H1 (cell line): ENCODE measurements at regions not wholly inside any gene's neighbourhood (a gene's known extent, or its start where the extent isn't known, plus 50 kb on each side); places are given as distances from the start of the nearest gene placed in this dataset.

ENCODE experiments used
- CTCF ChIA-PET: fragments of 300-600 bp; sonication (Branson Sonifier 250); formaldehyde crosslinking; loops from one replicate; lab custom pipeline; 2021; ENCODE audit not compliant: partially characterized antibody; lab: Charles Lee
- POLR2A ChIA-PET: fragments of 300-600 bp; sonication (Branson Sonifier 250); formaldehyde crosslinking; loops from one replicate; lab custom pipeline; 2021; ENCODE audit warnings: inconsistent platforms; ENCODE audit not compliant: partially characterized antibody; lab: Charles Lee
- DNase-seq, 2 experiments: peaks; one replicate each; pipeline versions ENCODE4 v3.0.0 to v3.0.0-alpha.2; 2010 to 2022; ENCODE audit warnings: low spot score in 2 of 2, low read depth in 1 of 2, mixed read lengths in 1 of 2
- FAIRE-seq: peaks from 2 replicates; lab custom pipeline; 2011; peaks lifted over from hg19 to GRCh38; lab: Jason Lieb, UNC
- H2AFZ ChIP-seq: 2 replicates; pipeline ENCODE4 v1.8.1; 2012; ENCODE audit warnings: low read length, inconsistent platforms
- H2AK5ac ChIP-seq: 2 replicates; pipeline ENCODE4 v1.6.1; 2013; ENCODE audit warnings: low read depth, low read length
- H2BK120ac ChIP-seq: replicated peaks from 2 replicates; pipeline ENCODE3; 2013; ENCODE audit warnings: low read depth, low read length, inconsistent platforms
- H2BK12ac ChIP-seq: 2 replicates; pipeline ENCODE4 v1.6.1; 2013; ENCODE audit warnings: low read depth, low read length
- H2BK15ac ChIP-seq: 2 replicates; pipeline ENCODE4 v1.6.1; 2013; ENCODE audit warnings: low read length
- H2BK20ac ChIP-seq: 2 replicates; pipeline ENCODE4 v1.6.1; 2013; ENCODE audit warnings: low read length
- H2BK5ac ChIP-seq: 2 replicates; pipeline ENCODE4 v1.6.1; 2013; ENCODE audit warnings: low read depth, low read length
- H3K14ac ChIP-seq: 2 replicates; pipeline ENCODE4 v1.6.1; 2013; ENCODE audit warnings: inconsistent platforms; ENCODE audit not compliant: insufficient read length
- H3K18ac ChIP-seq: 2 replicates; pipeline ENCODE4 v1.6.1; 2013; ENCODE audit warnings: low read length; ENCODE audit errors: extremely low read depth
- H3K23ac ChIP-seq: 2 replicates; pipeline ENCODE4 v1.6.1; 2013; ENCODE audit warnings: inconsistent platforms; ENCODE audit not compliant: insufficient read length
- H3K23me2 ChIP-seq: 2 replicates; pipeline ENCODE4 v1.6.1; 2013; ENCODE audit warnings: low read depth, low read length
- H3K27ac ChIP-seq: 2 replicates; pipeline ENCODE4 v1.6.1; 2011; ENCODE audit warnings: low read depth, low read length, inconsistent platforms
- H3K27me3 ChIP-seq, 4 experiments: replicated peaks in 1 of 4; 1 replicate in 1 of 4; 2 replicates in 3 of 4; pipeline versions ENCODE4 v1.6.1 to v1.8.1; 2011 to 2013; ENCODE audit warnings: low read length in 3 of 4, mild to moderate bottlenecking in 3 of 4, inconsistent platforms in 2 of 4, mixed read lengths in 2 of 4, moderate library complexity in 1 of 4; ENCODE audit not compliant: control insufficient read depth in 3 of 4, insufficient read depth in 3 of 4; ENCODE audit errors: extremely low read depth in 1 of 4
- H3K36me3 ChIP-seq, 4 experiments: 2 replicates each; pipeline versions ENCODE4 v1.6.1 to v1.8.1; 2011 to 2013; ENCODE audit warnings: mild to moderate bottlenecking in 4 of 4, low read length in 3 of 4, moderate library complexity in 2 of 4, control low read depth in 1 of 4, inconsistent platforms in 1 of 4; ENCODE audit not compliant: insufficient read depth in 4 of 4, control insufficient read depth in 2 of 4
- H3K4ac ChIP-seq: replicated peaks from 2 replicates; pipeline ENCODE3; 2013; ENCODE audit warnings: low read length, low read depth, mixed read lengths, inconsistent platforms; ENCODE audit not compliant: insufficient read length
- H3K4me1 ChIP-seq, 4 experiments: replicated peaks in 1 of 4; 1 replicate in 1 of 4; 2 replicates in 3 of 4; pipeline versions ENCODE4 v1.6.1 to v1.8.1; 2011 to 2013; ENCODE audit warnings: low read length in 3 of 4, inconsistent platforms in 2 of 4, mixed read lengths in 1 of 4; ENCODE audit not compliant: insufficient read depth in 4 of 4, control insufficient read depth in 3 of 4
- H3K4me2 ChIP-seq, 2 experiments: 2 replicates each; pipeline versions ENCODE4 v1.6.1 to v1.8.1; 2011 to 2013; ENCODE audit warnings: low read depth in 2 of 2, low read length in 2 of 2, control low read depth in 1 of 2, inconsistent platforms in 1 of 2, mild to moderate bottlenecking in 1 of 2; ENCODE audit not compliant: insufficient read depth in 1 of 2
- H3K4me3 ChIP-seq, 4 experiments: fragments of 200-600, 300-600 bp in 1 of 4; sonication (generic), shearing (Covaris generic), sonication (Bioruptor Twin) in 1 of 4; 2 replicates each; pipeline versions ENCODE4 v1.5.1 to v1.8.1; 2011 to 2016; ENCODE audit warnings: low read length in 4 of 4, low read depth in 3 of 4, control low read depth in 2 of 4, inconsistent platforms in 2 of 4, mild to moderate bottlenecking in 2 of 4, mixed read lengths in 1 of 4, moderate library complexity in 1 of 4; ENCODE audit not compliant: insufficient read depth in 2 of 4; ENCODE audit errors: extremely low read depth in 1 of 4
- H3K56ac ChIP-seq: replicated peaks from 2 replicates; pipeline ENCODE3; 2013; ENCODE audit warnings: low read depth, mild to moderate bottlenecking, mixed read lengths, low read length, inconsistent platforms; ENCODE audit not compliant: insufficient read length
- H3K79me1 ChIP-seq: 2 replicates; pipeline ENCODE4 v1.6.1; 2013; ENCODE audit warnings: low read depth, low read length, control low read depth
- H3K79me2 ChIP-seq, 2 experiments: 2 replicates each; pipeline versions ENCODE4 v1.6.1 to v1.8.1; 2012 to 2013; ENCODE audit warnings: low read length in 2 of 2, mild to moderate bottlenecking in 2 of 2, inconsistent platforms in 1 of 2; ENCODE audit not compliant: insufficient read depth in 2 of 2, control insufficient read depth in 1 of 2
- H3K9ac ChIP-seq, 4 experiments: replicated peaks in 1 of 4; 1 replicate in 1 of 4; 2 replicates in 3 of 4; pipeline versions ENCODE4 v1.6.1 to v1.8.1; 2011 to 2013; ENCODE audit warnings: low read depth in 3 of 4, low read length in 3 of 4, control low read depth in 2 of 4, mild to moderate bottlenecking in 2 of 4, moderate library complexity in 2 of 4, inconsistent platforms in 1 of 4; ENCODE audit errors: extremely low read depth in 1 of 4
- H3K9me3 ChIP-seq, 2 experiments: 2 replicates each; pipeline versions ENCODE4 v1.6.1 to v1.8.1; 2012 to 2013; ENCODE audit warnings: mild to moderate bottlenecking in 2 of 2, moderate library complexity in 2 of 2, control low read depth in 1 of 2, inconsistent platforms in 1 of 2, low read depth in 1 of 2, low read length in 1 of 2, mixed read lengths in 1 of 2; ENCODE audit not compliant: insufficient read depth in 2 of 2
- H4K20me1 ChIP-seq, 2 experiments: replicated peaks in 1 of 2; 2 replicates each; pipeline versions ENCODE3 to v1.8.1; 2011 to 2013; ENCODE audit warnings: inconsistent platforms in 2 of 2, low read length in 2 of 2, mild to moderate bottlenecking in 1 of 2; ENCODE audit not compliant: insufficient read depth in 2 of 2, control insufficient read depth in 1 of 2
- H4K5ac ChIP-seq: 2 replicates; pipeline ENCODE4 v1.6.1; 2013; ENCODE audit warnings: low read length, low read depth, mixed read lengths, inconsistent platforms; ENCODE audit not compliant: insufficient read length
- H4K8ac ChIP-seq: 2 replicates; pipeline ENCODE4 v1.8.0; 2013; ENCODE audit warnings: mild to moderate bottlenecking, moderate library complexity, low read length, inconsistent platforms; ENCODE audit not compliant: insufficient read depth; ENCODE audit errors: extremely low read depth
- H4K91ac ChIP-seq: replicated peaks from 2 replicates; pipeline ENCODE3; 2013; ENCODE audit warnings: low read length, mixed read lengths, inconsistent platforms; ENCODE audit not compliant: insufficient read length
- ASH2L ChIP-seq: fragments of 200-600, 300-600 bp; sonication (generic); IDR thresholded peaks from one replicate; pipeline ENCODE4 v1.7.1; 2017; ENCODE audit warnings: low read length
- CBX8 ChIP-seq: fragments of 300-800, 300-1000 bp; sonication (generic); IDR thresholded peaks from 2 replicates; pipeline ENCODE4 v1.7.1; 2016; ENCODE audit warnings: low read depth, low read length, borderline replicate concordance
- CHD2 ChIP-seq: IDR thresholded peaks from 2 replicates; pipeline ENCODE4 v1.6.1; 2012; ENCODE audit warnings: low read length, improper control_type of control experiment
- KDM1A ChIP-seq: fragments of 200-600, 300-600 bp; sonication (generic); IDR thresholded peaks from 2 replicates; pipeline ENCODE4 v1.7.1; 2016; ENCODE audit warnings: mild to moderate bottlenecking, low read length, borderline replicate concordance
- MAFK ChIP-seq: IDR thresholded peaks from 2 replicates; pipeline ENCODE4 v1.6.1; 2012; ENCODE audit warnings: low read depth, mild to moderate bottlenecking, improper control_type of control experiment, low read length
- MAX ChIP-seq: IDR thresholded peaks from 2 replicates; pipeline ENCODE4 v1.6.1; 2012; ENCODE audit warnings: inconsistent platforms
- NANOG ChIP-seq: IDR thresholded peaks from 2 replicates; pipeline ENCODE4 v1.6.1; 2011; ENCODE audit warnings: low read length, low read depth, mild to moderate bottlenecking, inconsistent platforms; ENCODE audit not compliant: insufficient read depth, poor library complexity, severe bottlenecking
- NRF1 ChIP-seq: IDR thresholded peaks from 2 replicates; pipeline ENCODE4 v1.6.1; 2011; ENCODE audit warnings: mild to moderate bottlenecking, low read depth, low read length, improper control_type of control experiment
- POLR2AphosphoS5 ChIP-seq: IDR thresholded peaks from 2 replicates; pipeline ENCODE4 v1.6.1; 2011; ENCODE audit warnings: low read depth, low read length
- POU5F1 ChIP-seq: IDR thresholded peaks from 2 replicates; pipeline ENCODE4 v1.6.1; 2011; ENCODE audit warnings: low read depth, mild to moderate bottlenecking, low read length, moderate library complexity
- RBBP5 ChIP-seq: IDR thresholded peaks from 2 replicates; pipeline ENCODE4 v1.7.1; 2012; ENCODE audit warnings: low read depth, mild to moderate bottlenecking, inconsistent platforms, low read length, moderate library complexity, borderline replicate concordance
- SAP30 ChIP-seq: fragments of 300-600 bp; sonication (generic); IDR thresholded peaks from 2 replicates; pipeline ENCODE4 v1.7.1; 2012; ENCODE audit warnings: low read length, moderate library complexity, mild to moderate bottlenecking, inconsistent platforms; ENCODE audit not compliant: insufficient read depth, insufficient replicate concordance
- SIN3A ChIP-seq, 2 experiments: IDR thresholded peaks in 1 of 2; conservative IDR thresholded peaks in 1 of 2; 2 replicates each; pipeline ENCODE4 v1.6.1; 2011 to 2012; ENCODE audit warnings: low read length in 2 of 2, improper control_type of control experiment in 1 of 2, low read depth in 1 of 2, mild to moderate bottlenecking in 1 of 2
- SP1 ChIP-seq: IDR thresholded peaks from 2 replicates; pipeline ENCODE4 v1.6.1; 2011; ENCODE audit warnings: low read depth, low read length
- SRF ChIP-seq: IDR thresholded peaks from 2 replicates; pipeline ENCODE4 v1.6.1; 2011; ENCODE audit warnings: mild to moderate bottlenecking, low read depth, low read length, moderate library complexity
- TBP ChIP-seq: IDR thresholded peaks from 2 replicates; pipeline ENCODE4 v1.6.1; 2011; ENCODE audit warnings: low read depth, low read length, improper control_type of control experiment
- WGBS, 2 experiments: shearing (Covaris generic) in 1 of 2; methylation state at CpG; one replicate each; pipeline versions ENCODE4 v1.1.6 to v1.1.7; 2013 to 2015; ENCODE audit warnings: low lambda C conversion rate in 2 of 2, mixed read lengths in 2 of 2, inconsistent platforms in 1 of 2, low coverage in 1 of 2, missing lambda C conversion rate in 1 of 2; ENCODE audit not compliant: insufficient replicate concordance in 2 of 2, insufficient coverage in 1 of 2, insufficient read length in 1 of 2; ENCODE audit errors: extremely low coverage in 1 of 2, missing lambda C conversion rate in 1 of 2; 5-methylcytosine and 5-hydroxymethylcytosine counted together

- no peaks in the 10 kb centered on the region; the same call in 1 of the 2 replicates for H3K23me2 ChIP-seq
- H3K4me2 ChIP-seq: no peak overlapping the region
- H3K23ac ChIP-seq: no peak overlapping the region
- H2BK12ac ChIP-seq: no peak overlapping the region
- ChIA-PET POLR2A (no interaction called here), CTCF (interaction anchor here (1.8 kb wide), 1 partner anchor 41 kb away, joined by 5 read pairs; no protein-coding TSS in a partner anchor)
- no peak overlapping the region for H2AK5ac ChIP-seq
- H3K79me2 ChIP-seq: no peaks in the 10 kb centered on the region
- H3K18ac ChIP-seq: no peak overlapping the region
- no peak overlapping the region for H3K27ac ChIP-seq
- H3K79me1 ChIP-seq: no peaks in the 10 kb centered on the region
- DNase-seq (no peak), FAIRE-seq (no peak)
- no peaks in the 10 kb centered on the region for H3K4me1 ChIP-seq
- no peak overlapping the region for H2BK120ac ChIP-seq
- H4K5ac ChIP-seq: no peak overlapping the region
- H3K9ac ChIP-seq: no peak overlapping the region
- H2BK15ac ChIP-seq: no peak overlapping the region
- no peaks in the 10 kb centered on the region for H3K36me3 ChIP-seq
- H3K56ac ChIP-seq: no peak overlapping the region
- H3K14ac ChIP-seq: no peak overlapping the region
- H3K4me3 ChIP-seq: no peak overlapping the region
- no peak overlapping the region for H2BK20ac ChIP-seq
- no peak overlapping the region for H3K4ac ChIP-seq
- 86% methylated on average over 2 of the region's 2 CpGs; no CpG with 5 or more reads in 1 of the 2 experiments for WGBS, 2 experiments
- no peaks in the 10 kb centered on the region for H4K20me1 ChIP-seq
- H2BK5ac ChIP-seq: no peak overlapping the region
- no peak overlapping the region for H4K8ac ChIP-seq
- no peak overlapping the region for H4K91ac ChIP-seq
- no peak overlapping the region for H2AFZ ChIP-seq
- H3K27me3 ChIP-seq: no peaks in the 10 kb centered on the region
- H3K9me3 ChIP-seq: no peaks in the 10 kb centered on the region
- TF ChIP-seq CBX8: no peak
- no peak for TF ChIP-seq POU5F1
- no peak for TF ChIP-seq ASH2L
- TF ChIP-seq SAP30: no peak
- no peak for TF ChIP-seq SRF
- TF ChIP-seq MAX: no peak
- TF ChIP-seq SP1: no peak
- no peak for TF ChIP-seq RBBP5
- TF ChIP-seq NRF1: no peak
- no peak for TF ChIP-seq CHD2
- TF ChIP-seq SIN3A (conservative IDR thresholded peaks at IDR 0.05 in 1 of 2, IDR thresholded peaks at IDR 0.05 in 1 of 2; ENCODE audit: low read depth in 1 of 2, low read length in 2 of 2): no peak
- no peak for TF ChIP-seq TBP
- TF ChIP-seq MAFK: no peak
- TF ChIP-seq POLR2AphosphoS5: no peak
- no peak for TF ChIP-seq KDM1A
- no peak for TF ChIP-seq NANOG
These were observed 117.8 kb upstream of the NOCT start for GRCh38 chr4:138897811-138898226.
